K562 (cell line): ENCODE measurements at regions not wholly inside any gene's neighbourhood (a gene's known extent, or its start where the extent isn't known, plus 50 kb on each side); places are given as distances from the start of the nearest gene placed in this dataset.

Experiments used
- ATAC-seq: fragments of 200-7000 bp; cut with Tn5 transposase; 3 replicates; pipeline ENCODE4 v1.9.1; 2020; ENCODE audit warnings: moderate library complexity
- BruUV-seq: library from RNA; stranded (reverse); fragments of 400-500 nt; replicated peaks from 2 replicates; lab custom pipeline; 2021; lab: Mats Ljungman, UMichigan
- CTCF ChIA-PET: fragments of 300-600 bp; formaldehyde crosslinking; extraction: SDS; loops from one replicate; lab custom pipeline; 2021; ENCODE audit warnings: low intra/inter-chr PET ratio; lab: Yijun Ruan, JAX
- POLR2A ChIA-PET: fragments of 300-600, 350-650 bp; sonication (Branson Sonifier 250); formaldehyde crosslinking; extraction: SDS; loops from one replicate; lab custom pipeline; 2021; ENCODE audit warnings: antibody characterized with exemption, inconsistent platforms; lab: Yijun Ruan, JAX
- DNase-seq, 4 experiments: peaks; one replicate each; pipeline versions ENCODE4 v3.0.0 to v3.0.0-alpha.2; 2011 to 2018; ENCODE audit warnings: low spot score in 3 of 4, mixed read lengths in 3 of 4; ENCODE audit errors: extremely low read depth in 1 of 4
- FAIRE-seq: peaks from 2 replicates; lab custom pipeline; 2011; peaks lifted over from hg19 to GRCh38; lab: Jason Lieb, UNC
- H2AFZ ChIP-seq: 2 replicates; pipeline ENCODE4 v1.6.0; 2011; ENCODE audit warnings: low read depth, low read length, control low read depth, inconsistent platforms
- H3K27ac ChIP-seq: fragments of 200-600 bp; 3 replicates; pipeline ENCODE4 v1.8.0; 2011; ENCODE audit warnings: low read depth, mild to moderate bottlenecking, control low read depth, inconsistent platforms, low read length, moderate library complexity, mixed read lengths; ENCODE audit errors: extremely low read depth
- H3K27me3 ChIP-seq, 2 experiments: fragments of 300-600 bp in 1 of 2; 2 replicates in 1 of 2; 3 replicates in 1 of 2; pipeline versions ENCODE4 v1.6.0 to v1.8.0; 2011; ENCODE audit warnings: inconsistent platforms in 2 of 2, low read length in 2 of 2, mild to moderate bottlenecking in 1 of 2, mixed read lengths in 1 of 2, moderate library complexity in 1 of 2; ENCODE audit not compliant: control insufficient read depth in 2 of 2, insufficient read depth in 2 of 2
- H3K36me3 ChIP-seq: fragments of 300-600 bp; 3 replicates; pipeline ENCODE4 v1.8.0; 2011; ENCODE audit warnings: mild to moderate bottlenecking, low read length, inconsistent platforms; ENCODE audit not compliant: control insufficient read depth, insufficient read depth
- H3K4me1 ChIP-seq, 2 experiments: fragments of 200-600 bp in 1 of 2; replicated peaks in 1 of 2; 2 replicates in 1 of 2; 3 replicates in 1 of 2; pipeline versions ENCODE4 v1.5.1 to v1.8.0; 2011; ENCODE audit warnings: inconsistent platforms in 2 of 2, low read length in 2 of 2, mild to moderate bottlenecking in 1 of 2, mixed read lengths in 1 of 2, moderate library complexity in 1 of 2; ENCODE audit not compliant: control insufficient read depth in 2 of 2, insufficient read depth in 2 of 2
- H3K4me2 ChIP-seq: 2 replicates; pipeline ENCODE4 v1.6.1; 2011; ENCODE audit warnings: low read length, control low read depth, inconsistent platforms, mixed read lengths; ENCODE audit not compliant: insufficient read depth
- H3K4me3 ChIP-seq: fragments of 200-600 bp; sonication (generic), shearing (Covaris generic); 2 replicates; pipeline ENCODE4 v1.5.1; 2016; ENCODE audit warnings: control low read depth, inconsistent platforms
- H3K79me2 ChIP-seq: fragments of 200-600 bp; 3 replicates; pipeline ENCODE4 v1.8.0; 2011; ENCODE audit warnings: low read length, inconsistent platforms; ENCODE audit not compliant: control insufficient read depth, insufficient read depth
- H3K9ac ChIP-seq, 2 experiments: 2 replicates each; pipeline versions ENCODE4 v1.6.0 to v1.6.1; 2011; ENCODE audit warnings: low read depth in 2 of 2, low read length in 2 of 2, control low read depth in 1 of 2, inconsistent platforms in 1 of 2, mild to moderate bottlenecking in 1 of 2, mixed read lengths in 1 of 2; ENCODE audit not compliant: insufficient read depth in 1 of 2
- H3K9me1 ChIP-seq: one replicate; pipeline ENCODE4 v1.6.0; 2011; ENCODE audit warnings: inconsistent platforms, mild to moderate bottlenecking, low read length, moderate library complexity; ENCODE audit not compliant: control insufficient read depth, insufficient read depth
- H3K9me3 ChIP-seq: replicated peaks from 2 replicates; pipeline ENCODE4 v1.5.1; 2011; ENCODE audit warnings: low read depth, low read length, inconsistent platforms; ENCODE audit not compliant: control insufficient read depth, insufficient read depth
- H4K20me1 ChIP-seq: replicated peaks from 2 replicates; pipeline ENCODE4 v1.6.1; 2011; ENCODE audit warnings: low read length, inconsistent platforms, mixed read lengths; ENCODE audit not compliant: control insufficient read depth, insufficient read depth
- CREB3L1 ChIP-seq: fragments of 450-650 bp; IDR thresholded peaks from 2 replicates; pipeline ENCODE4 v1.6.1; 2014; ENCODE audit warnings: low read depth, mild to moderate bottlenecking, moderate library complexity, borderline replicate concordance
- CTCF ChIP-seq, 3 experiments: IDR thresholded peaks in 2 of 3; conservative IDR thresholded peaks in 1 of 3; 2 replicates each; pipeline ENCODE4 v1.5.1; 2011 to 2012; ENCODE audit warnings: low read length in 3 of 3, mild to moderate bottlenecking in 3 of 3, control low read depth in 2 of 3, improper control_type of control experiment in 1 of 3, inconsistent platforms in 1 of 3, low read depth in 1 of 3, mixed read lengths in 1 of 3, moderate library complexity in 1 of 3; ENCODE audit not compliant: insufficient read depth in 2 of 3
- HDAC3 ChIP-seq: fragments of 450-650 bp; IDR thresholded peaks from 2 replicates; pipeline ENCODE4 v1.6.1; 2018; ENCODE audit warnings: borderline replicate concordance, mild to moderate bottlenecking, moderate library complexity; ENCODE audit not compliant: partially characterized antibody
- KDM4B ChIP-seq, 2 experiments: fragments of 450-650 bp in 1 of 2; sonication (generic) in 1 of 2; IDR thresholded peaks; 2 replicates each; pipeline ENCODE4 v1.6.1; 2016 to 2017; ENCODE audit warnings: borderline replicate concordance in 2 of 2, antibody characterized with exemption in 1 of 2, low read depth in 1 of 2, mild to moderate bottlenecking in 1 of 2
- MBD2 ChIP-seq: sonication (generic); IDR thresholded peaks from 2 replicates; pipeline ENCODE4 v1.6.1; 2016; ENCODE audit warnings: low read depth, borderline replicate concordance
- NR2C1 ChIP-seq, 2 experiments: fragments of 450-650 bp; IDR thresholded peaks; 2 replicates each; pipeline ENCODE4 v1.6.1; 2017; ENCODE audit warnings: mild to moderate bottlenecking in 2 of 2, antibody characterized with exemption in 1 of 2, inconsistent platforms in 1 of 2, missing compliant biosample characterization in 1 of 2, missing genetic modification characterization in 1 of 2
- PKNOX1 ChIP-seq: fragments of 450-650 bp; IDR thresholded peaks from 2 replicates; pipeline ENCODE4 v1.6.1; 2016
- SMAD2 ChIP-seq: fragments of 150-350 bp; IDR thresholded peaks from 2 replicates; pipeline ENCODE4 v1.6.1; 2014; ENCODE audit warnings: low read depth, mild to moderate bottlenecking, low read length
- THAP7 ChIP-seq: fragments of 250-450 bp; sonication (Bioruptor Pico); IDR thresholded peaks from 2 replicates; pipeline ENCODE4 v1.5.0; 2021
- ZBTB11 ChIP-seq, 3 experiments: fragments of 200-800 bp in 1 of 3; fragments of 250-450 bp in 1 of 3; fragments of 450-650 bp in 1 of 3; sonication (Bioruptor Pico) in 1 of 3; sonication (Bioruptor generic) in 1 of 3; formaldehyde crosslinking in 1 of 3; IDR thresholded peaks; 2 replicates each; pipeline versions ENCODE4 v1.6.1 to v1.8.0; 2016 to 2022; ENCODE audit warnings: mild to moderate bottlenecking in 2 of 3, missing genetic modification characterization in 2 of 3, missing compliant biosample characterization in 1 of 3, moderate library complexity in 1 of 3
- ZNF197 ChIP-seq: fragments of 200-800 bp; sonication (Bioruptor generic); IDR thresholded peaks from 2 replicates; pipeline ENCODE4 v1.6.1; 2016; ENCODE audit warnings: low read depth, missing genetic modification characterization, missing compliant biosample characterization
- WGBS: fragments of 100-300 bp; shearing (Covaris generic); methylation state at CpG from one replicate; pipeline ENCODE4 v1.1.6; 2016; ENCODE audit warnings: low coverage, mixed read lengths; ENCODE audit not compliant: insufficient coverage; ENCODE audit errors: missing lambda C conversion rate; 5-methylcytosine and 5-hydroxymethylcytosine counted together
- in situ Hi-C: fragments of 300-500 bp; cut with MboI; formaldehyde crosslinking; loops from 4 replicates; pipeline ENCODE4 v1.15.0; 2018; ENCODE audit warnings: inconsistent platforms, mixed read lengths
- intact Hi-C: fragments of 100-400 bp; cut with micrococcal nuclease; formaldehyde crosslinking; loops from 2 replicates; pipeline ENCODE4 v1.14.2; 2022

- no peak for TF ChIP-seq NR2C1 (IDR thresholded peaks at IDR 0.05)
- TF ChIP-seq NR2C1 (tag; IDR thresholded peaks at IDR 0.05) = no peak
- TF ChIP-seq, all 486 proteins: peak for 0
These were observed 581.0 kb downstream of the REEP3 start (continued) for GRCh38 chr10:64102264-64102633.

- Histone ChIP-seq H3K9ac (no peak overlapping the region), H3K4me3 (no peak overlapping the region), H3K36me3 (no peaks in the 10 kb centered on the region), H3K9me1 (no peaks in the 10 kb centered on the region), H3K9me3 (no peaks in the 10 kb centered on the region), H3K27ac (no peak overlapping the region), H3K4me2 (no peak overlapping the region), H4K20me1 (no peaks in the 10 kb centered on the region), H2AFZ (no peak overlapping the region), H3K79me2 (no peaks in the 10 kb centered on the region), H3K27me3 (no peaks in the 10 kb centered on the region; a peak in 1 of 5 replicates), H3K4me1 (no peaks in the 10 kb centered on the region)
- ChIA-PET POLR2A (interaction anchor here (2.0 kb wide), 1 partner anchor 8 kb away, joined by 6 read pairs; no protein-coding TSS in a partner anchor), CTCF (no interaction called here)
- FAIRE-seq (no peak), ATAC-seq (no peak), DNase-seq (no peak)
- 4% methylated on average over 2 of the region's 2 CpGs for WGBS
- intact Hi-C loops = no loop called here
- no TSS peak for BruUV-seq
- in situ Hi-C loops = no loop called here
- TF ChIP-seq CTCF (IDR thresholded peaks at IDR 0.05 in 2 of 3, conservative IDR thresholded peaks at IDR 0.05 in 1 of 3; ENCODE audit: insufficient read depth in 2 of 3, low read depth in 1 of 3, low read length in 3 of 3) (no peak), SMAD2 (no peak), CREB3L1 (no peak), ZNF197 (no peak), PKNOX1 (no peak), HDAC3 (no peak), THAP7 (CRISPR knock-in tag) (no peak), KDM4B (IDR thresholded peaks at IDR 0.05; ENCODE audit: borderline replicate concordance in 2 of 2, low read depth in 1 of 2) (no peak), MBD2 (no peak), ZBTB11 (CRISPR knock-in tag; IDR thresholded peaks at IDR 0.05) (no peak)
These were observed 581.7 kb downstream of the REEP3 start for GRCh38 chr10:64102916-64103315.
